ENCODE measurements at regions not wholly inside any gene's neighbourhood (a gene's known extent, or its start where the extent isn't known, plus 50 kb on each side); places are given as distances from the start of the nearest gene placed in this dataset.

GRCh38 chr10:10777723-10778122 lies 239.9 kb upstream of the CELF2 start:
- H3K27me3 ChIP-seq: no peaks in the 10 kb centered on the region
- TF ChIP-seq CTCF (IDR thresholded peaks at IDR 0.05; ENCODE audit: low read depth, low read length): no peak

GRCh38 chr10:10778959-10779358 lies 238.7 kb upstream of the CELF2 start:
- H3K4me1 ChIP-seq: no peaks in the 10 kb centered on the region
- H3K36me3 ChIP-seq: no peaks in the 10 kb centered on the region
- no peak overlapping the region for H3K4me3 ChIP-seq (ENCODE audit: low read depth, low read length)
- DNase-seq: no peak
- no peak for TF ChIP-seq CTCF (IDR thresholded peaks at IDR 0.05; ENCODE audit: low read depth, low read length)
- H3K27me3 ChIP-seq: no peaks in the 10 kb centered on the region
- no peaks in the 10 kb centered on the region for H3K9me3 ChIP-seq

More at GRCh38 chr10:10777723-10778122, 239.9 kb upstream of the CELF2 start:
- H3K9me3 ChIP-seq: no peaks in the 10 kb centered on the region
- H3K4me1 ChIP-seq: no peaks in the 10 kb centered on the region
- DNase-seq: no peak
- H3K4me3 ChIP-seq (ENCODE audit: low read depth, low read length): no peak overlapping the region
- H3K36me3 ChIP-seq: no peaks in the 10 kb centered on the region

- Histone ChIP-seq H3K9me3 (no peaks in the 10 kb centered on the region), H3K27me3 (no peaks in the 10 kb centered on the region), H3K4me3 (ENCODE audit: low read depth, low read length) (no peak overlapping the region), H3K4me1 (no peaks in the 10 kb centered on the region), H3K36me3 (no peaks in the 10 kb centered on the region)
- TF ChIP-seq CTCF (IDR thresholded peaks at IDR 0.05; ENCODE audit: low read depth, low read length): no peak
- DNase-seq: no peak
Measured at GRCh38 chr10:10779511-10779910, 238.2 kb upstream of the CELF2 start.

- H3K9me3 ChIP-seq: no peaks in the 10 kb centered on the region
- no peak for TF ChIP-seq CTCF (IDR thresholded peaks at IDR 0.05; ENCODE audit: low read depth, low read length)
- no peak overlapping the region for H3K4me3 ChIP-seq (ENCODE audit: low read depth, low read length)
- no peak for DNase-seq
- no peaks in the 10 kb centered on the region for H3K27me3 ChIP-seq
- no peaks in the 10 kb centered on the region for H3K4me1 ChIP-seq
- no peaks in the 10 kb centered on the region for H3K36me3 ChIP-seq
Measured at GRCh38 chr10:10780746-10781145, 236.9 kb upstream of the CELF2 start.

GRCh38 chr10:10782603-10783002 lies 235.1 kb upstream of the CELF2 start:
- Histone ChIP-seq H3K4me1 (no peaks in the 10 kb centered on the region), H3K36me3 (no peaks in the 10 kb centered on the region), H3K4me3 (ENCODE audit: low read depth, low read length) (no peak overlapping the region), H3K9me3 (no peaks in the 10 kb centered on the region), H3K27me3 (no peaks in the 10 kb centered on the region)
- TF ChIP-seq CTCF (IDR thresholded peaks at IDR 0.05; ENCODE audit: low read depth, low read length): no peak
- DNase-seq: no peak

GRCh38 chr10:10785627-10786026 lies 232.0 kb upstream of the CELF2 start:
- TF ChIP-seq CTCF (IDR thresholded peaks at IDR 0.05; ENCODE audit: low read depth, low read length): no peak
- Histone ChIP-seq H3K27me3 (no peaks in the 10 kb centered on the region), H3K9me3 (no peaks in the 10 kb centered on the region), H3K4me1 (no peaks in the 10 kb centered on the region), H3K4me3 (ENCODE audit: low read depth, low read length) (no peak overlapping the region), H3K36me3 (no peaks in the 10 kb centered on the region)
- no peak for DNase-seq
